ENCODE measurements at regions not wholly inside any gene's neighbourhood (a gene's known extent, or its start where the extent isn't known, plus 50 kb on each side); places are given as distances from the start of the nearest gene placed in this dataset.

DNA sequence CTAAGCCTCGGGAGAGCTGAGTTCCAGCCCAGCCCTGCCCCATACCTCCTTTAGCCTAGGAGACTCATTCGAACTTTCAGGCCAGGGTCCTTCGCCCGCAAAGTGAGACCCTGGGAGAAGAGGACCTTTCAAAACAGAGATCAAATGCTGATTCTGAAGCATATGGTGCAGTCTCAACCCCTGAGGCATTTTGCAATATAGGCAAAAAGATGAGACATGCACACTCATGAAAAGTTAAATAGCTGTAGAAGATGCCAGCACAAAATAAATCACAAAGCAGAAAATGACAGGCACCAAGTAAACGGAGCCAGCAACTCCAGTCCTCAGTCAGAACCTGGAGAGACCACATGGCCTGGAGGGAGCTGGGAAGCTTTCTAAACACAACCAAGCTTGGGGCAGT lies 542.7 kb upstream of the RAB6C start:
- peaks cover 2% of the 10 kb centered on the region for H3K9me1 ChIP-seq (ENCODE audit: control insufficient read depth, insufficient read depth, low read length)
- DNase-seq (ENCODE audit: extremely low read depth in 1 of 4, low spot score in 3 of 4) (no peak), ATAC-seq (no peak), FAIRE-seq (no peak)
- no peak overlapping the region for H3K9ac ChIP-seq (ENCODE audit: insufficient read depth in 1 of 2, low read depth in 2 of 2, low read length in 2 of 2)
- ChIA-PET CTCF (ENCODE audit: low intra/inter-chr PET ratio) (no interaction called here), POLR2A (interaction anchor here (0.6 kb wide), 1 partner anchor 289 kb away, joined by 3 read pairs; no protein-coding TSS in a partner anchor)
- BruUV-seq (replicated peaks): no TSS peak
- H3K36me3 ChIP-seq (ENCODE audit: control insufficient read depth, insufficient read depth, low read length): no peaks in the 10 kb centered on the region
- no peak overlapping the region for H3K4me3 ChIP-seq
- H2AFZ ChIP-seq (ENCODE audit: low read depth, low read length): no peak overlapping the region
- no peak overlapping the region for H3K27ac ChIP-seq (ENCODE audit: extremely low read depth, low read depth, low read length)
- no peaks in the 10 kb centered on the region for H3K79me2 ChIP-seq (ENCODE audit: control insufficient read depth, insufficient read depth, low read length)
- in situ Hi-C loops (cut with MboI): no loop called here
- H3K9me3 ChIP-seq (replicated peaks; ENCODE audit: control insufficient read depth, insufficient read depth, low read depth, low read length): no peaks in the 10 kb centered on the region
- intact Hi-C loops (cut with micrococcal nuclease): no loop called here
- H3K4me2 ChIP-seq (ENCODE audit: insufficient read depth, low read length): no peak overlapping the region
- H3K27me3 ChIP-seq (ENCODE audit: control insufficient read depth in 2 of 2, insufficient read depth in 2 of 2, low read length in 2 of 2): peaks cover 2 to 22% of the 10 kb centered on the region in 2 experiments; a peak in 2 of 5 replicates
- no peaks in the 10 kb centered on the region for H3K4me1 ChIP-seq (replicated peaks in 1 of 2; ENCODE audit: control insufficient read depth in 2 of 2, insufficient read depth in 2 of 2, low read length in 2 of 2)
- H4K20me1 ChIP-seq (replicated peaks; ENCODE audit: control insufficient read depth, insufficient read depth, low read length): no peaks in the 10 kb centered on the region
- WGBS (ENCODE audit: insufficient coverage, low coverage, missing lambda C conversion rate): 0% methylated on average over 5 of the region's 5 CpGs
- 0 out of 2 replicates have a peak, but pooled peaks have one; percentile 7 for TF ChIP-seq ZNF316 (IDR thresholded peaks at IDR 0.05)
- no peak for TF ChIP-seq ZBTB8A (IDR thresholded peaks at IDR 0.05; ENCODE audit: partially characterized antibody)

- H3K4me1 ChIP-seq (replicated peaks in 1 of 2; ENCODE audit: control insufficient read depth in 2 of 2, insufficient read depth in 2 of 2, low read length in 2 of 2): no peaks in the 10 kb centered on the region
- no peak overlapping the region for H3K9ac ChIP-seq (ENCODE audit: insufficient read depth in 1 of 2, low read depth in 2 of 2, low read length in 2 of 2)
- FAIRE-seq (no peak), DNase-seq (ENCODE audit: extremely low read depth in 1 of 4, low spot score in 3 of 4) (no peak), ATAC-seq (no peak)
- in situ Hi-C loops (cut with MboI) (no loop called here), intact Hi-C loops (cut with micrococcal nuclease) (no loop called here)
- no peak overlapping the region for H3K4me3 ChIP-seq
- H3K36me3 ChIP-seq (ENCODE audit: control insufficient read depth, insufficient read depth, low read length): no peaks in the 10 kb centered on the region
- H3K4me2 ChIP-seq (ENCODE audit: insufficient read depth, low read length): no peak overlapping the region
- WGBS (ENCODE audit: insufficient coverage, low coverage, missing lambda C conversion rate): 0% methylated on average over 3 of the region's 3 CpGs
- BruUV-seq (replicated peaks): no TSS peak
- no peaks in the 10 kb centered on the region for H4K20me1 ChIP-seq (replicated peaks; ENCODE audit: control insufficient read depth, insufficient read depth, low read length)
- H3K9me3 ChIP-seq (replicated peaks; ENCODE audit: control insufficient read depth, insufficient read depth, low read depth, low read length): no peaks in the 10 kb centered on the region
- no peak overlapping the region for H3K27ac ChIP-seq (ENCODE audit: extremely low read depth, low read depth, low read length)
- H3K79me2 ChIP-seq (ENCODE audit: control insufficient read depth, insufficient read depth, low read length): no peaks in the 10 kb centered on the region
- peaks cover 2% of the 10 kb centered on the region for H3K9me1 ChIP-seq (ENCODE audit: control insufficient read depth, insufficient read depth, low read length)
- H2AFZ ChIP-seq (ENCODE audit: low read depth, low read length): no peak overlapping the region
- ChIA-PET POLR2A (no interaction called here), CTCF (ENCODE audit: low intra/inter-chr PET ratio) (no interaction called here)
- TF ChIP-seq, protein P1, sequence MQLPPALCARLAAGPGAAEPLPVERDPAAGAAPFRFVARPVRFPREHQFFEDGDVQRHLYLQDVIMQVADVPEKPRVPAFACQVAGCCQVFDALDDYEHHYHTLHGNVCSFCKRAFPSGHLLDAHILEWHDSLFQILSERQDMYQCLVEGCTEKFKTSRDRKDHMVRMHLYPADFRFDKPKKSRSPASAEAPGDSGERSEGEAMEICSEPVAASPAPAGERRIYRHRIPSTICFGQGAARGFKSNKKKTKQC (CRISPR knock-in tag; IDR thresholded peaks at IDR 0.05): no peak
- TF ChIP-seq HDAC8 (tag; IDR thresholded peaks at IDR 0.05) (no peak), AFF4 (CRISPR knock-in tag; IDR thresholded peaks at IDR 0.05) (no peak), CEBPG (CRISPR knock-in tag; IDR thresholded peaks at IDR 0.05) (no peak), CEBPG (tag; conservative IDR thresholded peaks at IDR 0.05 in 1 of 2, IDR thresholded peaks at IDR 0.05 in 1 of 2) (no peak)
- peaks cover 0 to 14% of the 10 kb centered on the region in 2 experiments; a peak in 2 of 5 replicates for H3K27me3 ChIP-seq (ENCODE audit: control insufficient read depth in 2 of 2, insufficient read depth in 2 of 2, low read length in 2 of 2)
These were observed 541.7 kb upstream of the RAB6C start for GRCh38 chr2:129437725-129438124.
